Upper lobe of right lung (tissue), 1 donor: ENCODE measurements at regions not wholly inside any gene's neighbourhood (a gene's known extent, or its start where the extent isn't known, plus 50 kb on each side); places are given as distances from the start of the nearest gene placed in this dataset.

Experiments used
- ATAC-seq: fragments of 200-7000 bp; cut with Tn5 transposase; one replicate; pipeline ENCODE4 v1.9.1; 2020; ENCODE audit warnings: mild to moderate bottlenecking, moderate library complexity
- DNase-seq: peaks from one replicate; pipeline ENCODE4 v3.0.0-alpha.2; 2020
- H3K27ac ChIP-seq: fragments of 200-600 bp; one replicate; pipeline ENCODE4 v1.8.0; 2022
- H3K27me3 ChIP-seq: fragments of 200-600 bp; one replicate; pipeline ENCODE4 v1.8.0; 2022; ENCODE audit warnings: mild to moderate bottlenecking
- H3K36me3 ChIP-seq: fragments of 200-600 bp; one replicate; pipeline ENCODE4 v1.8.0; 2022
- H3K4me1 ChIP-seq: fragments of 200-600 bp; one replicate; pipeline ENCODE4 v1.8.0; 2022
- H3K4me3 ChIP-seq: fragments of 200-600 bp; one replicate; pipeline ENCODE4 v1.8.0; 2022; ENCODE audit warnings: mild to moderate bottlenecking
- H3K9me3 ChIP-seq: fragments of 200-600 bp; one replicate; pipeline ENCODE4 v1.8.0; 2022
- CTCF ChIP-seq: fragments of 200-600 bp; IDR thresholded peaks from one replicate; pipeline ENCODE4 v1.8.0; 2022; ENCODE audit warnings: antibody characterized with exemption
- intact Hi-C: fragments of 100-400 bp; cut with DNase I; formaldehyde crosslinking; loops from one replicate; pipeline ENCODE4 v1.11.0; 2022
- donor health status: DM: no; HTN: yes; CAD: no; lungs with severe emphysema.

- no peaks in the 10 kb centered on the region for H3K36me3 ChIP-seq
- no peak overlapping the region for H3K4me3 ChIP-seq
- no peaks in the 10 kb centered on the region for H3K4me1 ChIP-seq
- H3K27ac ChIP-seq: no peak overlapping the region
- no peaks in the 10 kb centered on the region for H3K27me3 ChIP-seq
- H3K9me3 ChIP-seq: no peaks in the 10 kb centered on the region
- ATAC-seq: no peak
- no peak for TF ChIP-seq CTCF
- DNase-seq: no peak
- intact Hi-C loops: no loop called here
These were observed 412.1 kb downstream of the TSN start for GRCh38 chr2:122167515-122167914.

GRCh38 chr2:122168799-122169198 lies 413.3 kb downstream of the TSN start:
- ATAC-seq: no peak
- DNase-seq: no peak
- Histone ChIP-seq H3K36me3 (no peaks in the 10 kb centered on the region), H3K27me3 (no peaks in the 10 kb centered on the region), H3K9me3 (no peaks in the 10 kb centered on the region), H3K4me1 (no peaks in the 10 kb centered on the region), H3K27ac (no peak overlapping the region), H3K4me3 (no peak overlapping the region)
- intact Hi-C loops: no loop called here
- no peak for TF ChIP-seq CTCF

- no peaks in the 10 kb centered on the region for H3K4me1 ChIP-seq
- DNase-seq: no peak
- intact Hi-C loops: no loop called here
- no peaks in the 10 kb centered on the region for H3K9me3 ChIP-seq
- ATAC-seq: no peak
- no peak overlapping the region for H3K4me3 ChIP-seq
- no peaks in the 10 kb centered on the region for H3K36me3 ChIP-seq
- TF ChIP-seq CTCF: no peak
- H3K27me3 ChIP-seq: no peaks in the 10 kb centered on the region
- no peak overlapping the region for H3K27ac ChIP-seq
These were observed 417.4 kb downstream of the TSN start for GRCh38 chr2:122172812-122173211.

GRCh38 chr2:122174061-122174460 lies 418.6 kb downstream of the TSN start:
- intact Hi-C loops: no loop called here
- Histone ChIP-seq H3K27ac (no peak overlapping the region), H3K27me3 (no peaks in the 10 kb centered on the region), H3K4me3 (no peak overlapping the region), H3K4me1 (no peaks in the 10 kb centered on the region), H3K9me3 (no peaks in the 10 kb centered on the region), H3K36me3 (no peaks in the 10 kb centered on the region)
- no peak for TF ChIP-seq CTCF
- no peak for DNase-seq
- ATAC-seq: no peak

- ATAC-seq (no peak), DNase-seq (no peak)
- no peaks in the 10 kb centered on the region for H3K4me1 ChIP-seq
- H3K4me3 ChIP-seq: no peak overlapping the region
- H3K27ac ChIP-seq: no peak overlapping the region
- no peak for TF ChIP-seq CTCF
- H3K27me3 ChIP-seq: no peaks in the 10 kb centered on the region
- H3K9me3 ChIP-seq: no peaks in the 10 kb centered on the region
- H3K36me3 ChIP-seq: no peaks in the 10 kb centered on the region
- intact Hi-C loops: no loop called here
These were observed 424.2 kb downstream of the TSN start for GRCh38 chr2:122179492-122180165.

GRCh38 chr2:122180972-122181371 lies 425.5 kb downstream of the TSN start:
- TF ChIP-seq CTCF: no peak
- no peak for ATAC-seq

More at GRCh38 chr2:122180972-122181371, 425.5 kb downstream of the TSN start:
- intact Hi-C loops: no loop called here
- Histone ChIP-seq H3K36me3 (no peaks in the 10 kb centered on the region), H3K27me3 (no peaks in the 10 kb centered on the region), H3K4me3 (no peak overlapping the region), H3K9me3 (no peaks in the 10 kb centered on the region), H3K4me1 (no peaks in the 10 kb centered on the region), H3K27ac (no peak overlapping the region)
- DNase-seq: no peak
